ENCODE measurements at regions not wholly inside any gene's neighbourhood (a gene's known extent, or its start where the extent isn't known, plus 50 kb on each side); places are given as distances from the start of the nearest gene placed in this dataset.

GRCh38 chr7:25478925-25479324 lies 250.6 kb upstream of the NPVF start:
- TF ChIP-seq CTCF (IDR thresholded peaks at IDR 0.05) = no peak
- TF ChIP-seq POLR2A (IDR thresholded peaks at IDR 0.05) = no peak

Data from breast epithelium (tissue), 3 donors.